ENCODE measurements at regions not wholly inside any gene's neighbourhood (a gene's known extent, or its start where the extent isn't known, plus 50 kb on each side); places are given as distances from the start of the nearest gene placed in this dataset.

GRCh38 chr9:99282406-99282805, 60.3 kb downstream of the SEC61B start:
- TF ChIP-seq GATA3 (IDR thresholded peaks at IDR 0.05; ENCODE audit: low read depth, low read length), result no peak
- no peak for TF ChIP-seq GATA2 (IDR thresholded peaks at IDR 0.05; ENCODE audit: low read depth, low read length)

- no peak for TF ChIP-seq GATA2 (IDR thresholded peaks at IDR 0.05; ENCODE audit: low read depth, low read length)
- TF ChIP-seq GATA3 (IDR thresholded peaks at IDR 0.05; ENCODE audit: low read depth, low read length), result no peak
Observed at GRCh38 chr9:99285965-99286364, 63.9 kb downstream of the SEC61B start.

GRCh38 chr9:99286536-99286935, 64.5 kb downstream of the SEC61B start:
- TF ChIP-seq GATA2 (IDR thresholded peaks at IDR 0.05; ENCODE audit: low read depth, low read length), result no peak
- TF ChIP-seq GATA3 (IDR thresholded peaks at IDR 0.05; ENCODE audit: low read depth, low read length), result no peak

- TF ChIP-seq GATA2 (IDR thresholded peaks at IDR 0.05; ENCODE audit: low read depth, low read length) (no peak), GATA3 (IDR thresholded peaks at IDR 0.05; ENCODE audit: low read depth, low read length) (no peak)
Observed at GRCh38 chr9:99287641-99288040, 65.6 kb downstream of the SEC61B start.

DNA sequence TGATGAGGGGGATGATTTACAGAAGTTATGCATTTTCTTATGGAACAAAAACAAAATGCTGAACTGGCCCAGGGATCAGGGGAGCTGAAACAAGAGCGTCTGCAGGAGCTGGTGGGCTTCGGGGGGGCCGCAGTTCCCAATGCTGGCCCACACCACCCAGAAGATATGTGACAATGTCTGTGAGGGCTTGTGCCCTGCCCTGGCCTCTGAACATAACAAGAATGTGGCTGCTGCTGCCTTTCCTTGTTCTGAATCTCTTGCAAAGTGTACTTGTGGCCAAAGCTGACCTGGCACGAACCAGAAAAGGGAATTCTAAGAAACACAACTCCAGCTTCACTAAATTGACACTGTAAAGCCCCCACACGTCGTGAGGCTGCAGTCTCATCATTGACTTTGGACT, 66.7 kb downstream of the SEC61B start:
- TF ChIP-seq GATA2 (IDR thresholded peaks at IDR 0.05; ENCODE audit: low read depth, low read length) (no peak), GATA3 (IDR thresholded peaks at IDR 0.05; ENCODE audit: low read depth, low read length) (no peak)

DNA sequence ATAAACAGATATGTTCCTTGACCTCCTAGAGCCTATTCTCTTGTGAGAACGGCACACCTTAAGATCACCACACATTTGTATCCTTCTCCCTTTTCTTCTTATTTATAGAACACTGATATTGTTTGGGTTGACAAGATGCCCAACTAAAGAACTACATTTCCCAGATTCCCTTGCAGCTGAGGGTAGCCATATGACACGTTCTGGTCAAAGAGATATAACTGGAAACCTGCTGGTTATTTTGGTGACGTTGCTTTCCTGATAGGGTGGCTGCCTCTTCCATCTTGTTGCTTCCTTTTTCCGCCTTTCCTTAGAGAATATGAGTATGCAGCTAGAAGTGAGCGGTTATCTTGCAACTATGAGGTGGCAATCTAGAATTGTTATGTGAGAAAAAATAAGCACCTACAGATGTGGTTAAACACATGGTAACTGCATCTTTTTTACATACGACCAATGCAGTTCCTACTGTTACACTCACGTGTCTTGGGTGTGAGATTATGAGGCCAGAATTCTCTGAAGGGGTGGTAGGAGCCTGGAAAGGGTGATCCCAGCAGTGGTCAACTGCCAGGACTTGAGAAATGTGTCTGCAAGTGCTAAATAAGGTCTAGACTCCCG, 72.9 kb downstream of the SEC61B start:
- TF ChIP-seq GATA3 (IDR thresholded peaks at IDR 0.05; ENCODE audit: low read depth, low read length) (no peak), GATA2 (IDR thresholded peaks at IDR 0.05; ENCODE audit: low read depth, low read length) (no peak)

GRCh38 chr9:99296291-99296951, 74.3 kb downstream of the SEC61B start:
- no peak for TF ChIP-seq GATA2 (IDR thresholded peaks at IDR 0.05; ENCODE audit: low read depth, low read length)
- TF ChIP-seq GATA3 (IDR thresholded peaks at IDR 0.05; ENCODE audit: low read depth, low read length), result no peak

GRCh38 chr9:99298614-99299013, 76.5 kb downstream of the SEC61B start:
- TF ChIP-seq GATA2 (IDR thresholded peaks at IDR 0.05; ENCODE audit: low read depth, low read length) (no peak), GATA3 (IDR thresholded peaks at IDR 0.05; ENCODE audit: low read depth, low read length) (no peak)

- TF ChIP-seq GATA2 (IDR thresholded peaks at IDR 0.05; ENCODE audit: low read depth, low read length) (no peak), GATA3 (IDR thresholded peaks at IDR 0.05; ENCODE audit: low read depth, low read length) (no peak)
Observed at GRCh38 chr9:99299211-99300102, 77.4 kb downstream of the SEC61B start.

DNA sequence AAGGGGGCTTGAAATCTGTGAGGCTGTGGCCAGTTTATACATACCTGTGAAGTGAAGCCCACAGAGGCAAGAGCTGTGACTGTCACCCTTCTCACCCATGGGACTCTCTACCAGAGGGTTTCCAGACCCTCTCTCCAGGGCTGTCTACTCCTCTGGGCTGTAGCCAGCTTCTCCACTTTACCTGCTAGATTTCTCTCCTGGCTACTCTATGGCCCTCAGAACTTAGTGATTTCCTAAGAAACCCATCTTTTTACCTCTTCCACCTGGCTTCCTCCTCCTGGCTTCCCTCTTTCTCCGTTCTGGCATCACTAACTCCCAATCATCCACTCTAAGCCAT, 78.0 kb downstream of the SEC61B start:
- TF ChIP-seq GATA2 (IDR thresholded peaks at IDR 0.05; ENCODE audit: low read depth, low read length), result no peak
- TF ChIP-seq GATA3 (IDR thresholded peaks at IDR 0.05; ENCODE audit: low read depth, low read length), result no peak

- TF ChIP-seq GATA2 (IDR thresholded peaks at IDR 0.05; ENCODE audit: low read depth, low read length) (no peak), GATA3 (IDR thresholded peaks at IDR 0.05; ENCODE audit: low read depth, low read length) (no peak)
Observed at GRCh38 chr9:99300603-99301002, 78.5 kb downstream of the SEC61B start.

DNA sequence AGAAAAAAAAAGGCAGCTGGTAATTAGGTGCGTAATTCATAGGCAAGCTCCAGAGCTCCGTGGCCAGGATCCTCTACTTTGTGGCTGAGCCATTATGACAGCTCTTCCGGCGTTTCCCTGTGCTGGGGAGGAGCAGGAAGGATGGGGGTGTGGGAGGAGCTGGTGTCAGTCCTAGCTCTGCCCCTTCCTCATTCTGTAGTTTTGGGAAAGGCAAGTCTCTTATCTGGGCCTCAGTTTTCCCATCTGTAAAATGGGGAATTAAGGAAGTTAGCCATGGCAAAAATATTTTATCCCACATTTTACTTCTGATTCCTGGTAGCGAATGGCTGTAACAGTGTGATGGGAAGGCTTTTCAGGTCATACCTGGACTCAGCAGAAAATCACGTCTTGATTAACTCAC, 81.1 kb downstream of the SEC61B start:
- TF ChIP-seq GATA2 (IDR thresholded peaks at IDR 0.05; ENCODE audit: low read depth, low read length) (no peak), GATA3 (IDR thresholded peaks at IDR 0.05; ENCODE audit: low read depth, low read length) (no peak)

DNA sequence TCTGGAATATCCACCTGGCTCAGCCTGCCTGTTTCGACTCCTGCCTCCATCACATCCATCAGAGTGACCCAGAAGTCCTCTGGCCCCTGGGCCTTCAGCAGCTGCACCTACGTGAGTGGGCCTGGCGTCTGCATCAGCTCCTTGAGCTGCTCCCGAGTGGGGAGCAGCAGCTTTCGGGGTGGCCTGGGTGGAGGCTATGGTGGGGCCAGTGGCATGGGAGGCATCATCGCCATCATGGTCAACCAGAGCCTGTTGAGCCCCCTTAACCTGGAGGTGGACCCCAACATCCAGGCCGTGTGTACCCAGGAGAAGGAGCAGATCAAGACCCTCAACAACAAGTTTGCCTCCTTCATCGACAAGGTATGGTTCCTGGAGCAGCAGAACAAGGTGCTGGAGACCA, 83.0 kb downstream of the SEC61B start:
- TF ChIP-seq GATA2 (IDR thresholded peaks at IDR 0.05; ENCODE audit: low read depth, low read length) (no peak), GATA3 (IDR thresholded peaks at IDR 0.05; ENCODE audit: low read depth, low read length) (no peak)
